ENCODE measurements at regions not wholly inside any gene's neighbourhood (a gene's known extent, or its start where the extent isn't known, plus 50 kb on each side); places are given as distances from the start of the nearest gene placed in this dataset.
"Not testable (repeated sequence)": the region's sequence is repeated elsewhere in the genome, so short reads cannot be mapped to it uniquely, and the experiment has no call there.

GRCh38 chr3:5663601-5664000 is 476.1 kb downstream of the EDEM1 start:
- in situ Hi-C loops (cut with HindIII; ENCODE audit: low pct_unique_long_range_greater_than_20kb, low sequenced_read_pairs), result no loop called here
- no peak for DNase-seq (ENCODE audit: low read depth, low spot score)

- DNase-seq (ENCODE audit: low read depth, low spot score), result no peak
- in situ Hi-C loops (cut with HindIII; ENCODE audit: low pct_unique_long_range_greater_than_20kb, low sequenced_read_pairs), result no loop called here
Measured at GRCh38 chr3:5666455-5666854, 478.9 kb downstream of the EDEM1 start.

- in situ Hi-C loops (cut with HindIII; ENCODE audit: low pct_unique_long_range_greater_than_20kb, low sequenced_read_pairs), result no loop called here
- DNase-seq (ENCODE audit: low read depth, low spot score), result no peak
Measured at GRCh38 chr3:5673521-5673920, 486.0 kb downstream of the EDEM1 start.

GRCh38 chr3:5675319-5675718 is 487.8 kb downstream of the EDEM1 start:
- DNase-seq (ENCODE audit: low read depth, low spot score), result no peak
- in situ Hi-C loops (cut with HindIII; ENCODE audit: low pct_unique_long_range_greater_than_20kb, low sequenced_read_pairs), result no loop called here

GRCh38 chr3:5677555-5677954 is 490.0 kb downstream of the EDEM1 start:
- no peak for DNase-seq (ENCODE audit: low read depth, low spot score)
- in situ Hi-C loops (cut with HindIII; ENCODE audit: low pct_unique_long_range_greater_than_20kb, low sequenced_read_pairs), result no loop called here

- no peak for DNase-seq (ENCODE audit: low read depth, low spot score)
- in situ Hi-C loops (cut with HindIII; ENCODE audit: low pct_unique_long_range_greater_than_20kb, low sequenced_read_pairs), result no loop called here
Measured at GRCh38 chr3:5678248-5678647, 490.7 kb downstream of the EDEM1 start.

- in situ Hi-C loops (cut with HindIII; ENCODE audit: low pct_unique_long_range_greater_than_20kb, low sequenced_read_pairs), result no loop called here
- DNase-seq (ENCODE audit: low read depth, low spot score), result no peak
Measured at GRCh38 chr3:5678844-5679243, 491.3 kb downstream of the EDEM1 start.

- DNase-seq (ENCODE audit: low read depth, low spot score), result no peak
Measured at GRCh38 chr3:5687230-5687629, 499.7 kb downstream of the EDEM1 start.

GRCh38 chr3:5690490-5690889 is 503.0 kb downstream of the EDEM1 start:
- in situ Hi-C loops (cut with HindIII; ENCODE audit: low pct_unique_long_range_greater_than_20kb, low sequenced_read_pairs), result no loop called here
- no peak for DNase-seq (ENCODE audit: low read depth, low spot score)

More at GRCh38 chr3:5687230-5687629, 499.7 kb downstream of the EDEM1 start:
- in situ Hi-C loops (cut with HindIII; ENCODE audit: low pct_unique_long_range_greater_than_20kb, low sequenced_read_pairs), result no loop called here

- DNase-seq (ENCODE audit: low read depth, low spot score), result no peak
- in situ Hi-C loops (cut with HindIII; ENCODE audit: low pct_unique_long_range_greater_than_20kb, low sequenced_read_pairs), result no loop called here
Measured at GRCh38 chr3:5690904-5691532, 503.5 kb downstream of the EDEM1 start.

GRCh38 chr3:5692446-5692845 is 504.9 kb downstream of the EDEM1 start:
- in situ Hi-C loops (cut with HindIII; ENCODE audit: low pct_unique_long_range_greater_than_20kb, low sequenced_read_pairs), result no loop called here
- DNase-seq (ENCODE audit: low read depth, low spot score), result no peak

- in situ Hi-C loops (cut with HindIII; ENCODE audit: low pct_unique_long_range_greater_than_20kb, low sequenced_read_pairs), result no loop called here
- no peak for DNase-seq (ENCODE audit: low read depth, low spot score)
Measured at GRCh38 chr3:5694266-5694665, 506.8 kb downstream of the EDEM1 start.

- in situ Hi-C loops (cut with HindIII; ENCODE audit: low pct_unique_long_range_greater_than_20kb, low sequenced_read_pairs), result no loop called here
- no peak for DNase-seq (ENCODE audit: low read depth, low spot score)
Measured at GRCh38 chr3:5698851-5699250, 511.3 kb downstream of the EDEM1 start.

GRCh38 chr3:5699313-5699712 is 511.8 kb downstream of the EDEM1 start:
- in situ Hi-C loops (cut with HindIII; ENCODE audit: low pct_unique_long_range_greater_than_20kb, low sequenced_read_pairs), result no loop called here
- no peak for DNase-seq (ENCODE audit: low read depth, low spot score)

- in situ Hi-C loops (cut with HindIII; ENCODE audit: low pct_unique_long_range_greater_than_20kb, low sequenced_read_pairs), result no loop called here
- no peak for DNase-seq (ENCODE audit: low read depth, low spot score)
Measured at GRCh38 chr3:5699811-5700210, 512.3 kb downstream of the EDEM1 start.

- in situ Hi-C loops (cut with HindIII; ENCODE audit: low pct_unique_long_range_greater_than_20kb, low sequenced_read_pairs); DNase-seq (ENCODE audit: low read depth, low spot score): not testable (repeated sequence)
Measured at GRCh38 chr3:5701005-5701404, 513.5 kb downstream of the EDEM1 start.

GRCh38 chr3:5707794-5708193 is 520.3 kb downstream of the EDEM1 start:
- no peak for DNase-seq (ENCODE audit: low read depth, low spot score)
- in situ Hi-C loops (cut with HindIII; ENCODE audit: low pct_unique_long_range_greater_than_20kb, low sequenced_read_pairs), result no loop called here

GRCh38 chr3:5709714-5710113 is 522.2 kb downstream of the EDEM1 start:
- DNase-seq (ENCODE audit: low read depth, low spot score), result no peak
- in situ Hi-C loops (cut with HindIII; ENCODE audit: low pct_unique_long_range_greater_than_20kb, low sequenced_read_pairs), result no loop called here

- DNase-seq (ENCODE audit: low read depth, low spot score), result no peak
- in situ Hi-C loops (cut with HindIII; ENCODE audit: low pct_unique_long_range_greater_than_20kb, low sequenced_read_pairs), result no loop called here
Measured at GRCh38 chr3:5710718-5711117, 523.2 kb downstream of the EDEM1 start.

GRCh38 chr3:5717254-5717653 is 529.7 kb downstream of the EDEM1 start:
- in situ Hi-C loops (cut with HindIII; ENCODE audit: low pct_unique_long_range_greater_than_20kb, low sequenced_read_pairs), result no loop called here
- no peak for DNase-seq (ENCODE audit: low read depth, low spot score)

Measured in SK-MEL-5 (cell line).